GM21717 (cell line): ENCODE measurements at regions not wholly inside any gene's neighbourhood (a gene's known extent, or its start where the extent isn't known, plus 50 kb on each side); places are given as distances from the start of the nearest gene placed in this dataset.
"Not testable (repeated sequence)": the region's sequence is repeated elsewhere in the genome, so short reads cannot be mapped to it uniquely, and the experiment has no call there.

Experiments
- ATAC-seq: cut with Tn5 transposase; IDR thresholded peaks from one replicate; pipeline ENCODE4 v1.9.1; 2021; ENCODE audit warnings: mild to moderate bottlenecking, moderate library complexity; ENCODE audit not compliant: unreplicated experiment

- ATAC-seq, result no peak
Observed at GRCh38 chr12:131634037-131634436, 76.9 kb upstream of the SFSWAP start.

GRCh38 chr12:131635012-131635411 lies 75.9 kb upstream of the SFSWAP start:
- ATAC-seq, result not testable (repeated sequence)

DNA sequence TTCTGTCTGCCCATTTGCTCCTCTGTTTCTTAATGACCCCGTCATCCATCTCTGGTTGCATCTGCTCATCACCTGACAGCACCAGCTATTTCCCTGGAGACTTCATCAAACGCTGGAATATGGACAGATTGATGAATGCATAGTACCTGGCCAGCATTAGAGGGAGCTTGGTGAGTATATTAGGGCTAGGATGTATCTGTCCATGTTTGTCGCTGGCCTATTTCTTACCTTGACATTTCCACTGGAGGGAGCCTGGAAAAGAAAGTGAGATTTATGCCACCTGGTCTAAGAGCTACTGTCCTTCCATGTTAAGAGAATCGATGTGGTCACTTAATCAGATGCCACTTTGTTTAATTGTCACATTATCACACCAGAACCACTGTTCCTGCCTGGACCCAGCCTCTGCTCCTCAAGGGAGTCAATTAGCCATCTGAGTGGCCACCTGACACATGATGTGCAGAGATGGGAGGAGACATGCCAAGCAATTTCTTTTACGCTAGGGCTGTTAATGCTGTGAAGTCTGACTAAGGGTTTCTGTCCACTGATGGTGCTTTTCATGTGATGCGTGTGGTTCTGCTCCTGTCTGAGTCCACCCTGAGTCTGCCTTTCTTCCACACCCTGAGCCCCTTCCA lies 75.3 kb upstream of the SFSWAP start:
- no peak for ATAC-seq

DNA sequence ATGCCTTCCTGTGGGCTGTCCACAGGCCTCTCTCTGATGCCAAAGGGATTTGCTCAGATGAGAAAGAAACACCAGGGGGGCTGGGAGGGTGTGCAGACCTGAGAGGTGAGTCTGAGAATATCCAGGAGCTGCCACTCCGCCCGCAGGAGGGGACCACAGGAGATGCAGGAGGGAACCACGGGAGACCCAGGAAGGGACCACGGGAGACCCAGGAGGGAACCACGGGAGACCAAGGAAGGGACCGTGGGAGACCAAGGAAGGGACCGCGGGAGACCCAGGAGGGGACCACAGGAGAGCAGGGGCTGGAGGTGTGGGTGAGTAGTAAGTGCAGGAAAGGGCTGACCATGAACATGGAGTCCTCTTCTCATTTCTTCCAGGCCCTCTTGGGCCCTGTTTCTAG lies 74.6 kb upstream of the SFSWAP start:
- ATAC-seq, result no peak

GRCh38 chr12:131636940-131637750 lies 73.7 kb upstream of the SFSWAP start:
- no peak for ATAC-seq

DNA sequence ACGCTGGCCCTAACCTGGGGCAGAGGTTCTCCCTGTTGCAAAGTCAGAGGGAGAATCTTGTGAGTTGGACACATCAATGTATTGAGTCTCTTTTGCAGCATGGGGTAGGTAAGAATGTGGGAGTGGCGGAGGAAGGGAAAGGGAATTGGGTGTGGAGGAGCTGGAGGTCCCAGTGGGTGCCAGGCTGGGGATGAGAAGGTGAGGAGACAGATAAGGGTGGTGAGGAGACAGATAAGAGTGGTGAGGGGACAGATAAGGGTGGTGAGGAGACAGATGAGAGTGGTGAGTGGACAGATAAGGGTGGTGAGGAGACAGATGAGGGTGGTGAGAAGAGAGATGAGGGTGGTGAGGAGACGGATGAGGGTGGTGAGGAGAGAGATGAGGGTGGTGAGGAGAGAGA lies 72.9 kb upstream of the SFSWAP start:
- no peak for ATAC-seq

DNA sequence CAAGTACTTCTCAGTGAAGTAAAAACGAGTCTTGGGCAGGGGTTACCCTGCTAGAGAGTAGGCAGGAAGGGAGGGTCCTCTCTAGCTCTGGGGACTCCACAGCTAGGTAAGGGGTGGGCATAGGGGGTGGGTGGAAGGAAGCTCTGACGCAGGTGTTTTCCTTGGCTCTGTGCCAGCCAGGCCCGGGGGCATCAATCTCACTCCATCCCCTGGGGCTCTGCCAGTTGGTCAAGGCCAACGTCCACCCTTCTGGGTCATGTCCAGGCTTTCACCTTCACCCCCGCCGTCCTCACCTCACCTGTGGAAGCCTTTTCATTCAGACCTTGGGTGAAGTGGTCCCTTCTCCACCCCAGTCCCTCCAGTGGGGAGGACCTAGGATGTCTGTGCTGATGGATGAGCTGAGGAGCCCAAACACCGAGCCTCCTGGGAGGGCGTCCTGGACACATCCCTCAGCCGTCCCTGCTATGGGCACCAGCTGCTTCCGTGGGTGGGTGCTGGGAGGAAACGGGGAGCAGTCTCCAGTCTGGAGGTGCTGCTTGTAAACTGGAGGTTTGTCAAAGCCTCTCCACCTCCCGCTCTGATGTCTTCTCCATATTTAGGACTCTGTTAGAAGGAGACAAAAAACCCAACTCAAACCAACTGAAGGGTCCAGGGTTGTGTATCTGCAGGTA lies 71.5 kb upstream of the SFSWAP start:
- no peak for ATAC-seq

GRCh38 chr12:131640525-131640924 lies 70.4 kb upstream of the SFSWAP start:
- no peak for ATAC-seq

DNA sequence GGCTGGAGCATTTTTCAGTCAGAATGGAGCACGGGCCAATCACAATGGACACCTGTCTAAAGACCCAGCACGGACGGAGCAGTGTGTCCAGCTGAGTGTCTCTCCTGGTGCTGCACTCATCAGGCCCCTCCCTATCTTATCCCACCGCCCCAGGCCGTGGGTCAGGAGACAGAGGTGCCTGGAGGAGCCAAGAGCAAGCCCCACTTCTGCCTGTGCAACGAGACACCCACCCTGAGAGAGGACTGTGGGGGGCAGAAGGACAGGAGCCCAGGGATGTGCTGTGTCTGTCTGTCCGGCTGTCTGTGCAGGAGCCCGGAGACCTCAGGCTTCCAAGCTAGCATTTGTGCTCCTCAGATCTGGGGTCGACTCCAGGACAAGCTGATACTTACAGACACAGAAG lies 69.6 kb upstream of the SFSWAP start:
- no peak for ATAC-seq

DNA sequence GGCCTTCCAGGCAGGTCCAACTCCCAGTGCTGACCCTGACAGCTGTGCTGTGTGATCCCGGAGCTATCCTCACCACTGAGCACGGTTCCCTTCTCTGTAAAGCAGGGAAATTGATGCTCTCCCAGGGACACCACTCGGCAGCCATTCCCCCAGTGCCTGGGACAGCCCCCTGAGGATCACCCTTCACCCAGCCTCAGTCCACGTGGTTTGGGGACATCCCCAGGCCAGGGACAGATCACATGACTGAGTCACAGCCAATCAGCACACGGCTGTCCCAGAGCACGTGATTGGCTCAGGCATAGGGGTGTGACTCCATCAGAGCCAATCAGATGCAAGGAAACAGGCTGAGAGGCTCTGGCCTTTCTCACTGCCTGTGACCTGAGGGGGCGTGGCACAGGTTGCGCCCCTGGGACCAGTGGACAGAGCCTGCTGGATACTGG lies 68.8 kb upstream of the SFSWAP start:
- ATAC-seq, result no peak

DNA sequence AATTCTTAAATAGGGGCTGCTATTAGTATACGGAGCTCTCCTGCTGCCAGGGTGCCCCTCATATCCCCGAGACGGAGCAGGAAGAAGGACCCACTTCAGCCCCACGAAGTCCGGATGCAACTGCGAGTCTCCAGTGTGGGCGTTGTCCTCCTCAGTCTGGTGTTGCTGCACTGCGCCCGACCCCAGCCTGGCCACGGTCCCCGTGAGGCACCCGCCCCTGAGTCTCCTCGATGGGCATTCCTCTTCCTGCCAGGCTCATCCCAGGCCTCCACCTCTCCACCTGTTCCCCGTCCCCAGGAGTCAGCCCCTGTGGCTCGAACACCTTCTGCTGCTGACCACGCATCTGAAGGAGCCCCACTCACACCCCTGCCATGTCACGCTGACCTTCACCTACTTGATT lies 68.1 kb upstream of the SFSWAP start:
- ATAC-seq, result no peak

GRCh38 chr12:131643631-131644452 lies 67.0 kb upstream of the SFSWAP start:
- ATAC-seq, result no peak

GRCh38 chr12:131644481-131644880 lies 66.4 kb upstream of the SFSWAP start:
- ATAC-seq, result no peak

- ATAC-seq, result not testable (repeated sequence)
Observed at GRCh38 chr12:131644917-131645316, 66.0 kb upstream of the SFSWAP start.

- ATAC-seq, result not testable (repeated sequence)
Observed at GRCh38 chr12:131645557-131645956, 65.3 kb upstream of the SFSWAP start.

- not testable (repeated sequence) for ATAC-seq
Observed at GRCh38 chr12:131646444-131646843, 64.4 kb upstream of the SFSWAP start.

GRCh38 chr12:131647667-131648066 lies 63.2 kb upstream of the SFSWAP start:
- ATAC-seq, result no peak

- not testable (repeated sequence) for ATAC-seq
Observed at GRCh38 chr12:131655469-131656174, 55.3 kb upstream of the SFSWAP start.

GRCh38 chr12:131656796-131657195 lies 54.1 kb upstream of the SFSWAP start:
- not testable (repeated sequence) for ATAC-seq

- not testable (repeated sequence) for ATAC-seq
Observed at GRCh38 chr12:131658605-131659004, 52.3 kb upstream of the SFSWAP start.
